ENCODE measurements at regions not wholly inside any gene's neighbourhood (a gene's known extent, or its start where the extent isn't known, plus 50 kb on each side); places are given as distances from the start of the nearest gene placed in this dataset.

- peak; percentile 35 for DNase-seq (ENCODE audit: insufficient read length)
- TF ChIP-seq POLR2A (IDR thresholded peaks at IDR 0.05; ENCODE audit: low read depth, low read length) (no peak), POLR2AphosphoS5 (IDR thresholded peaks at IDR 0.05; ENCODE audit: low read depth, low read length) (no peak), TAF1 (IDR thresholded peaks at IDR 0.05; ENCODE audit: borderline replicate concordance, low read depth, low read length) (no peak)
- FAIRE-seq = peak; percentile 87
Observed at GRCh38 chr7:25069900-25070443, 55.1 kb downstream of the CYCS start.

GRCh38 chr7:25068502-25069213 lies 56.4 kb downstream of the CYCS start:
- FAIRE-seq (no peak), DNase-seq (ENCODE audit: insufficient read length) (no peak)
- TF ChIP-seq POLR2A (IDR thresholded peaks at IDR 0.05; ENCODE audit: low read depth, low read length) (no peak), POLR2AphosphoS5 (IDR thresholded peaks at IDR 0.05; ENCODE audit: low read depth, low read length) (no peak), TAF1 (IDR thresholded peaks at IDR 0.05; ENCODE audit: borderline replicate concordance, low read depth, low read length) (no peak)

GRCh38 chr7:25067726-25068501 lies 57.1 kb downstream of the CYCS start:
- FAIRE-seq = no peak
- no peak for TF ChIP-seq POLR2A (IDR thresholded peaks at IDR 0.05; ENCODE audit: low read depth, low read length)
- no peak for TF ChIP-seq TAF1 (IDR thresholded peaks at IDR 0.05; ENCODE audit: borderline replicate concordance, low read depth, low read length)

GRCh38 chr7:25066253-25066652 lies 58.8 kb downstream of the CYCS start:
- FAIRE-seq (no peak), DNase-seq (ENCODE audit: insufficient read length) (no peak)
- no peak for TF ChIP-seq POLR2AphosphoS5 (IDR thresholded peaks at IDR 0.05; ENCODE audit: low read depth, low read length)
- TF ChIP-seq POLR2A (IDR thresholded peaks at IDR 0.05; ENCODE audit: low read depth, low read length) = no peak
- TF ChIP-seq TAF1 (IDR thresholded peaks at IDR 0.05; ENCODE audit: borderline replicate concordance, low read depth, low read length) = no peak

More at GRCh38 chr7:25067726-25068501, 57.1 kb downstream of the CYCS start:
- DNase-seq (ENCODE audit: insufficient read length) = no peak

- DNase-seq (ENCODE audit: insufficient read length) (no peak), FAIRE-seq (no peak)
- no peak for TF ChIP-seq POLR2AphosphoS5 (IDR thresholded peaks at IDR 0.05; ENCODE audit: low read depth, low read length)
- TF ChIP-seq TAF1 (IDR thresholded peaks at IDR 0.05; ENCODE audit: borderline replicate concordance, low read depth, low read length) = no peak
- no peak for TF ChIP-seq POLR2A (IDR thresholded peaks at IDR 0.05; ENCODE audit: low read depth, low read length)
Observed at GRCh38 chr7:25062380-25062779, 62.7 kb downstream of the CYCS start.

- TF ChIP-seq POLR2A (IDR thresholded peaks at IDR 0.05; ENCODE audit: low read depth, low read length) (no peak), POLR2AphosphoS5 (IDR thresholded peaks at IDR 0.05; ENCODE audit: low read depth, low read length) (no peak), TAF1 (IDR thresholded peaks at IDR 0.05; ENCODE audit: borderline replicate concordance, low read depth, low read length) (no peak)
- no peak for FAIRE-seq
- DNase-seq (ENCODE audit: insufficient read length) = no peak
Observed at GRCh38 chr7:25060487-25061055, 64.5 kb downstream of the CYCS start.

- FAIRE-seq (no peak), DNase-seq (ENCODE audit: insufficient read length) (no peak)
- no peak for TF ChIP-seq TAF1 (IDR thresholded peaks at IDR 0.05; ENCODE audit: borderline replicate concordance, low read depth, low read length)
- no peak for TF ChIP-seq POLR2A (IDR thresholded peaks at IDR 0.05; ENCODE audit: low read depth, low read length)
- TF ChIP-seq POLR2AphosphoS5 (IDR thresholded peaks at IDR 0.05; ENCODE audit: low read depth, low read length) = no peak
Observed at GRCh38 chr7:25059576-25059975, 65.5 kb downstream of the CYCS start.

GRCh38 chr7:25056368-25056767 lies 68.7 kb downstream of the CYCS start:
- no peak for TF ChIP-seq POLR2AphosphoS5 (IDR thresholded peaks at IDR 0.05; ENCODE audit: low read depth, low read length)
- TF ChIP-seq TAF1 (IDR thresholded peaks at IDR 0.05; ENCODE audit: borderline replicate concordance, low read depth, low read length) = no peak
- TF ChIP-seq POLR2A (IDR thresholded peaks at IDR 0.05; ENCODE audit: low read depth, low read length) = no peak
- DNase-seq (ENCODE audit: insufficient read length) = no peak
- no peak for FAIRE-seq

GRCh38 chr7:25055520-25056220 lies 69.4 kb downstream of the CYCS start:
- TF ChIP-seq POLR2A (IDR thresholded peaks at IDR 0.05; ENCODE audit: low read depth, low read length) (no peak), POLR2AphosphoS5 (IDR thresholded peaks at IDR 0.05; ENCODE audit: low read depth, low read length) (no peak), TAF1 (IDR thresholded peaks at IDR 0.05; ENCODE audit: borderline replicate concordance, low read depth, low read length) (no peak)
- DNase-seq (ENCODE audit: insufficient read length) = no peak

GRCh38 chr7:25054819-25055519 lies 70.1 kb downstream of the CYCS start:
- TF ChIP-seq TAF1 (IDR thresholded peaks at IDR 0.05; ENCODE audit: borderline replicate concordance, low read depth, low read length) (no peak), POLR2AphosphoS5 (IDR thresholded peaks at IDR 0.05; ENCODE audit: low read depth, low read length) (no peak), POLR2A (IDR thresholded peaks at IDR 0.05; ENCODE audit: low read depth, low read length) (no peak)
- no peak for FAIRE-seq
- DNase-seq (ENCODE audit: insufficient read length) = no peak

More at GRCh38 chr7:25055520-25056220, 69.4 kb downstream of the CYCS start:
- no peak for FAIRE-seq
